ENCODE measurements at regions not wholly inside any gene's neighbourhood (a gene's known extent, or its start where the extent isn't known, plus 50 kb on each side); places are given as distances from the start of the nearest gene placed in this dataset.

GRCh38 chr3:159881828-159882309 lies 106.8 kb upstream of the IL12A start:
- no peak overlapping the region for H3K27ac Mint-ChIP-seq (ENCODE audit: unreplicated experiment)
- no peak overlapping the region for H3K4me3 Mint-ChIP-seq (ENCODE audit: unreplicated experiment)
- peaks cover 23% of the 10 kb centered on the region for H3K4me1 Mint-ChIP-seq (ENCODE audit: low read depth, unreplicated experiment)

GRCh38 chr3:159882367-159882766 lies 106.3 kb upstream of the IL12A start:
- peaks cover 6% of the 10 kb centered on the region for H3K36me3 Mint-ChIP-seq (ENCODE audit: unreplicated experiment)
- no peak overlapping the region for H3K27ac Mint-ChIP-seq (ENCODE audit: unreplicated experiment)
- DNase-seq, result no peak
- no peak for TF ChIP-seq CTCF (IDR thresholded peaks at IDR 0.05; ENCODE audit: partially characterized antibody, unreplicated experiment)
- H3K27me3 Mint-ChIP-seq (ENCODE audit: unreplicated experiment), result no peaks in the 10 kb centered on the region
- peaks cover 4% of the 10 kb centered on the region for H3K9me3 Mint-ChIP-seq (ENCODE audit: unreplicated experiment)
- no peak overlapping the region for H3K4me3 Mint-ChIP-seq (ENCODE audit: unreplicated experiment)
- H3K4me1 Mint-ChIP-seq (ENCODE audit: low read depth, unreplicated experiment), result peaks cover 23% of the 10 kb centered on the region

More at GRCh38 chr3:159881828-159882309, 106.8 kb upstream of the IL12A start:
- no peak for DNase-seq
- Mint-ChIP-seq H3K36me3 (ENCODE audit: unreplicated experiment) (peaks cover 6% of the 10 kb centered on the region), H3K9me3 (ENCODE audit: unreplicated experiment) (peaks cover 4% of the 10 kb centered on the region), H3K27me3 (ENCODE audit: unreplicated experiment) (no peaks in the 10 kb centered on the region)
- TF ChIP-seq CTCF (IDR thresholded peaks at IDR 0.05; ENCODE audit: partially characterized antibody, unreplicated experiment), result no peak

GRCh38 chr3:159882790-159883779 lies 105.5 kb upstream of the IL12A start:
- H3K36me3 Mint-ChIP-seq (ENCODE audit: unreplicated experiment), result peaks cover under 1% of the 10 kb centered on the region
- H3K9me3 Mint-ChIP-seq (ENCODE audit: unreplicated experiment), result peaks cover 2% of the 10 kb centered on the region
- H3K4me1 Mint-ChIP-seq (ENCODE audit: low read depth, unreplicated experiment), result peaks cover 23% of the 10 kb centered on the region
- peak; percentile 22 for DNase-seq
- no peaks in the 10 kb centered on the region for H3K27me3 Mint-ChIP-seq (ENCODE audit: unreplicated experiment)
- no peak for TF ChIP-seq CTCF (IDR thresholded peaks at IDR 0.05; ENCODE audit: partially characterized antibody, unreplicated experiment)
- H3K4me3 Mint-ChIP-seq (ENCODE audit: unreplicated experiment), result no peak overlapping the region
- H3K27ac Mint-ChIP-seq (ENCODE audit: unreplicated experiment), result no peak overlapping the region

- TF ChIP-seq CTCF (IDR thresholded peaks at IDR 0.05; ENCODE audit: partially characterized antibody, unreplicated experiment), result peak; percentile 63
- no peak overlapping the region for H3K4me3 Mint-ChIP-seq (ENCODE audit: unreplicated experiment)
- peaks cover 16% of the 10 kb centered on the region for H3K4me1 Mint-ChIP-seq (ENCODE audit: low read depth, unreplicated experiment)
- H3K9me3 Mint-ChIP-seq (ENCODE audit: unreplicated experiment), result peaks cover 2% of the 10 kb centered on the region
- H3K27me3 Mint-ChIP-seq (ENCODE audit: unreplicated experiment), result no peaks in the 10 kb centered on the region
- no peak overlapping the region for H3K27ac Mint-ChIP-seq (ENCODE audit: unreplicated experiment)
- DNase-seq, result no peak
- no peaks in the 10 kb centered on the region for H3K36me3 Mint-ChIP-seq (ENCODE audit: unreplicated experiment)
These were observed 103.8 kb upstream of the IL12A start for GRCh38 chr3:159884661-159885402.
